ENCODE measurements at regions not wholly inside any gene's neighbourhood (a gene's known extent, or its start where the extent isn't known, plus 50 kb on each side); places are given as distances from the start of the nearest gene placed in this dataset.

GRCh38 chr4:28677808-28678207, 1817.2 kb downstream of the STIM2 start:
- no peak overlapping the region for H3K4me3 ChIP-seq (ENCODE audit: low read depth, low read length)
- TF ChIP-seq, protein P1, sequence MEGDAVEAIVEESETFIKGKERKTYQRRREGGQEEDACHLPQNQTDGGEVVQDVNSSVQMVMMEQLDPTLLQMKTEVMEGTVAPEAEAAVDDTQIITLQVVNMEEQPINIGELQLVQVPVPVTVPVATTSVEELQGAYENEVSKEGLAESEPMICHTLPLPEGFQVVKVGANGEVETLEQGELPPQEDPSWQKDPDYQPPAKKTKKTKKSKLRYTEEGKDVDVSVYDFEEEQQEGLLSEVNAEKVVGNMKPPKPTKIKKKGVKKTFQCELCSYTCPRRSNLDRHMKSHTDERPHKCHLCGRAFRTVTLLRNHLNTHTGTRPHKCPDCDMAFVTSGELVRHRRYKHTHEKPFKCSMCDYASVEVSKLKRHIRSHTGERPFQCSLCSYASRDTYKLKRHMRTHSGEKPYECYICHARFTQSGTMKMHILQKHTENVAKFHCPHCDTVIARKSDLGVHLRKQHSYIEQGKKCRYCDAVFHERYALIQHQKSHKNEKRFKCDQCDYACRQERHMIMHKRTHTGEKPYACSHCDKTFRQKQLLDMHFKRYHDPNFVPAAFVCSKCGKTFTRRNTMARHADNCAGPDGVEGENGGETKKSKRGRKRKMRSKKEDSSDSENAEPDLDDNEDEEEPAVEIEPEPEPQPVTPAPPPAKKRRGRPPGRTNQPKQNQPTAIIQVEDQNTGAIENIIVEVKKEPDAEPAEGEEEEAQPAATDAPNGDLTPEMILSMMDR (IDR thresholded peaks at IDR 0.05; ENCODE audit: low read depth, low read length) = no peak

DNA sequence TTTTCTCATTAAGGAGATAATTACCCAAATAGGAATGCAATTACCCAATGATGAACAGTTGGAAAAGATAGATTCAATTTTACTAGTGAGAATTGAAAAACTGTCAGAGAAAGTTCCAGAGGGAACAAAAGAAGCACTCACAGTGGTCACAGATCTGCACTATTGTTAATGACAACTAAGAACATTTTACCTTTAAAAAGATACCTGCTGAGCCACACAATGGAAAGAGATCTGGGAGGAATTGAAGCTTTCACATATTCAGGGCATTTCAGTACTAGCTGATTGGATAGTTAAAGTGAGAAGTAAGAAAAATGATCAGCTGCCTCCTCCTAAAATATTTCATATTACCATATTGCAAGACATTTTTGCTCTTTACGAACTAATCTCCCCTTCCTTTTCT, 1822.2 kb downstream of the STIM2 start:
- TF ChIP-seq, protein P1 (IDR thresholded peaks at IDR 0.05; ENCODE audit: low read depth, low read length) = no peak
- no peak overlapping the region for H3K4me3 ChIP-seq (ENCODE audit: low read depth, low read length)

- no peak overlapping the region for H3K4me3 ChIP-seq (ENCODE audit: low read depth, low read length)
- TF ChIP-seq, protein P1 (IDR thresholded peaks at IDR 0.05; ENCODE audit: low read depth, low read length) = no peak
Observed at GRCh38 chr4:28686618-28687017, 1826.0 kb downstream of the STIM2 start.

- TF ChIP-seq, protein P1 (IDR thresholded peaks at IDR 0.05; ENCODE audit: low read depth, low read length) = no peak
- H3K4me3 ChIP-seq (ENCODE audit: low read depth, low read length) = no peak overlapping the region
Observed at GRCh38 chr4:28690890-28691289, 1830.2 kb downstream of the STIM2 start.

DNA sequence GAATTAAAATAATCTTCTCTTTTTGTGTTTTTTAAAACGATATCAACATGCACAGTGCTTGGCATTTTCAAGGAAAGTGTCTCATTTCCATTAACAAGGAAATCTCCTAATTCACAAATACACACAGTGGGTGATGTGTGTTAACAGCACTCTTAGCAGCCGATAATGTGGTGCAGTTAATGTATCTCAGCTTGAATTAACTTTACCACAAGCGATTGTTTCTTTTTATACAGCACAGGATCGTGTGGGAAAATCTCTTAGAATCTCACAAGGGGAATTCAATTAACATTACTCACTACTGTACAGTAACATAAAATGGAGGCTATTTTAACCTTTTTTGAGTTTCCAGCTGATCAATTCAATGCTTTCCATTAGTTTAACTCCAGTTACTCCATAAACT, 1841.9 kb downstream of the STIM2 start:
- H3K4me3 ChIP-seq (ENCODE audit: low read depth, low read length) = no peak overlapping the region

GRCh38 chr4:28709891-28710290, 1849.2 kb downstream of the STIM2 start:
- TF ChIP-seq, protein P1 (IDR thresholded peaks at IDR 0.05; ENCODE audit: low read depth, low read length) = no peak

More for the DNA sequence above, 1841.9 kb downstream of the STIM2 start:
- TF ChIP-seq, protein P1 (IDR thresholded peaks at IDR 0.05; ENCODE audit: low read depth, low read length) = no peak

DNA sequence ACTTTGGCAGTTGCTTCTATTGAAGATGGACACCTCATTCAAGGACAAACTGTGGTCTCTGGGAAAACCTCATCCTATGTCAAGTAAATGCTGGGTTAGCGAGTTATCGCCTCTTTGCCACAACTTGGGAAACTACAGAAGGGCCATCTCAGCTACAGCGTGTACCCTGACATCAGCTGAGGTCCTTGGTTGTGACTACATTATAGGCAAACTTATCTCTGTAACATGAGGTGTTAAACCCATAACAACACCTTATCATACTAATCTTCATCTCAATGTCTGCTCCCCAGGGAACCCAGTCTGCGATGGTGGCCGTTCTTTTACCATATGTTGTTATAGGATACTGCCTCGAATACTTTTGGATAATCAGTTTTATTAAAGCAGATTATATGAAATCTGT, 1862.7 kb downstream of the STIM2 start:
- TF ChIP-seq, protein P1 (IDR thresholded peaks at IDR 0.05; ENCODE audit: low read depth, low read length) = no peak
- H3K4me3 ChIP-seq (ENCODE audit: low read depth, low read length) = no peak overlapping the region

More at GRCh38 chr4:28709891-28710290, 1849.2 kb downstream of the STIM2 start:
- H3K4me3 ChIP-seq (ENCODE audit: low read depth, low read length) = no peak overlapping the region

All from WI38 (cell line).